Stimulated activated CD8-positive, alpha-beta memory T cell treated with anti-CD3 and anti-CD28 coated beads, Interleukin-7, amount 100 ng/mL, for 4 hours (primary cell): ENCODE measurements at regions not wholly inside any gene's neighbourhood (a gene's known extent, or its start where the extent isn't known, plus 50 kb on each side); places are given as distances from the start of the nearest gene placed in this dataset.

Experiments used
- DNase-seq, 2 donors: peaks; one replicate each; pipeline ENCODE4 v3.0.0-alpha.2; 2020; ENCODE audit warnings: low read depth in 2 of 2

- no peak for DNase-seq
These were observed 60.3 kb downstream of the SEC61B start for GRCh38 chr9:99282406-99282805.

GRCh38 chr9:99285965-99286364 lies 63.9 kb downstream of the SEC61B start:
- DNase-seq, result no peak

- no peak for DNase-seq
These were observed 64.5 kb downstream of the SEC61B start for GRCh38 chr9:99286536-99286935.

GRCh38 chr9:99287641-99288040 lies 65.6 kb downstream of the SEC61B start:
- no peak for DNase-seq

GRCh38 chr9:99288830-99289229 lies 66.7 kb downstream of the SEC61B start:
- DNase-seq, result no peak

GRCh38 chr9:99294850-99295461 lies 72.9 kb downstream of the SEC61B start:
- DNase-seq, result no peak

- DNase-seq, result peak in 1 of 2 donors; percentile 44
These were observed 74.3 kb downstream of the SEC61B start for GRCh38 chr9:99296291-99296951.

GRCh38 chr9:99298614-99299013 lies 76.5 kb downstream of the SEC61B start:
- DNase-seq, result no peak

GRCh38 chr9:99299211-99300102 lies 77.4 kb downstream of the SEC61B start:
- no peak for DNase-seq

- no peak for DNase-seq
These were observed 78.0 kb downstream of the SEC61B start for GRCh38 chr9:99300103-99300439.

GRCh38 chr9:99300603-99301002 lies 78.5 kb downstream of the SEC61B start:
- no peak for DNase-seq

GRCh38 chr9:99303177-99303576 lies 81.1 kb downstream of the SEC61B start:
- no peak for DNase-seq

GRCh38 chr9:99305124-99305523 lies 83.0 kb downstream of the SEC61B start:
- no peak for DNase-seq

- no peak for DNase-seq
These were observed 84.0 kb downstream of the SEC61B start for GRCh38 chr9:99305820-99306811.

GRCh38 chr9:99307851-99308250 lies 85.8 kb downstream of the SEC61B start:
- DNase-seq, result no peak

GRCh38 chr9:99309141-99309939 lies 87.3 kb downstream of the SEC61B start:
- no peak for DNase-seq

- no peak for DNase-seq
These were observed 90.7 kb downstream of the SEC61B start for GRCh38 chr9:99312736-99313135.

GRCh38 chr9:99319048-99319447 lies 97.0 kb downstream of the SEC61B start:
- DNase-seq, result no peak

GRCh38 chr9:99322299-99322698 lies 100.2 kb downstream of the SEC61B start:
- DNase-seq, result no peak

GRCh38 chr9:99326112-99326916 lies 104.2 kb downstream of the SEC61B start:
- DNase-seq, result no peak
